ENCODE measurements at regions not wholly inside any gene's neighbourhood (a gene's known extent, or its start where the extent isn't known, plus 50 kb on each side); places are given as distances from the start of the nearest gene placed in this dataset.

GRCh38 chr9:86721843-86722705, 225.2 kb downstream of the GAS1 start:
- peak; percentile 71 for DNase-seq

DNA sequence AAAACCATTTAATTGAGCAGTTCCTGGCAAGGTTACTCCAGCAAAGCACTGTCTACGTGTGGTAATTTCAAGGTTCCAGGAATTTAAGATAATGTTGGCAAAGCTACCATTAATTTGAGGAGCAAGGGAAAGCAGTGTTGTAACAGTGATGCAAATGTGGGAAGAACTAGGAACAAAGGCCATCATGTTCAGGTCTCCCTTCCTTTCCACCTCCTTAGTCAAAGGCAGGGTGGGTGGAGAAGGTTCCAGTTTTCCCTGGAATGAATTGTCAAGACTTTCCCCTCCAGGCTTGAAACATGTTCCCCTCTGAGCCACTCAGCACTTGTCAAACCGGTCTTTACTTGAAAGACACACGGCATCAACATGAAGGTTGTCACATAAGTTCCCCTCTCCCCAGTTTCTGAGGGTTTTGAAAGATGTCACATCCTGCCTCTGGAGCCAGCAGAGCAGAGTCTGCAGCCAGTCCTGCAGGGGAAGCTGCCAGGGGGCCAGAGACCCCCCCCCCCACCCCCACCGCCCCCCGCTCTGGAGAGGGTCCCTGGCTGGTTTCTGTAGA, 226.0 kb downstream of the GAS1 start:
- no peak for DNase-seq

DNA sequence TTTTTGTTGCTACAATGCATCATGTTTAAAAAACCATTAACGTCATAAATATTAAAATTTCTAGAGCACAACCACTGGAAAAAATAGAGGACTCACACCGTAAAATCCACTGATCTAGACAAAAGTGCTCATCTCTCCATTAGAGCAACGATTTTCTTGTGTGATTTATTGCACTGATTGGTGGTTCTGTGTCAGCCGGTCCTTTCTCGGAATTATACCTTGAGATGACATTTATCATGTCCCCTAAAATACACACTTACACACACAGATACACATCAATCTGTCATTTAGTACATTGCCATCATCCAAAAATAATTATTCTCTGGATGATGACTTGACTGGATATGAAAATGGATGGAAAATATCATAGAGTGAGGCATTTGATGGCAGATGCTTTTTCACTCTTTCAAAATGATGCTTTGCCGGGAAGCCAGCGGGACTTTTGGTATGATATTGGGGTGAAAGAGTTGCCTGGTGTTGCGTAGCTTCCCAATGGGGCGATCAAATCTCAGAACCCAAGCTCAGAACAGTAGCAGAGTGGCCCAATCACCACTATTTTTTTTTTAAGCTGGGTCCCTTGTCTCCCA, 226.6 kb downstream of the GAS1 start:
- DNase-seq, result no peak

GRCh38 chr9:86718388-86719049, 228.8 kb downstream of the GAS1 start:
- no peak for DNase-seq

DNA sequence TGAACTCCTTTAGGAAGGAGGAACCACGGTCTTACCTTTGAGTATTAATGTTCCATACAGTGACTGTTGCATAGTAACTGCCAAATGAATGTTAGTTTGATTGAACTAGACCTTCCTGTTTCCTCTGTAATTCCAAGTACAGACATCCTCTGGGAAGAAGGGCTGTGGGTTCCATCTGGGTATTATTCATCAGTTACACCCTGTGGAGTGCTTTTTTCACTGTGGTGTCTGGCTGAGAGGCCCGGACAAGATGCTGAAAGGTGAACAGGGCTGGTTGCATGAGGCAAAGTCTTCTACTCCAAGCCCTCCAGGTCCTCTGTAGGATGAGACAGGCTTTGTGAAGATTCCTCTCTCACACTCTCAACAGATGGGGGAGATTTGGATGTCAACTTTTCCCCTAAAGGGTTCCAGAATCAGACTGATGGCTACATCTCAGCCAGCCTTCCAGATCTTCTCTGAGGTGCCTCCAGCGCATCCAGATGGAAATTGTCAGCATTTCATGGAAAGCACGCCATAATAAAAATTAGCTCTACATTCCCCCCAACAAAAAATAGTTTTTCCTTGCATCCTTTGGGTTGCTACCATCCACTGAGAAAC, 230.9 kb downstream of the GAS1 start:
- DNase-seq, result no peak

DNA sequence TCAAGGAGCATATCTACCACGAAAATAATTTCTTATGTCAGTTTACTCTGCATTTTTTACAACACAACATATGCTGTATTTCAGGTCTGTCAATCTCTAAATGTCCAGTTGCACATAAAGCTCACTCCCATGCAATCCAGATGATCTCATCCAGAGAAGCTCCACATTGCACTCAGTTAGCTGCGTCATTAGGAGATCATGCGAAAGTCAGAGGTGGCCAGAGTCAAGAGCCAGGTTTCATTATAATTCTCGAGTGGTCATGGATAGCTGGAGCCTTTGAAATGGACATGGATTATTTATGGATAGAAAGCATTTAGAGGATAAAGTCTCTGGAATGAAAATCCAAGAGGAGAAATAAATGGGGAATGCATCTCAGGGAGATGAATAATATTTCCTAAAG, 232.3 kb downstream of the GAS1 start:
- no peak for DNase-seq

DNA sequence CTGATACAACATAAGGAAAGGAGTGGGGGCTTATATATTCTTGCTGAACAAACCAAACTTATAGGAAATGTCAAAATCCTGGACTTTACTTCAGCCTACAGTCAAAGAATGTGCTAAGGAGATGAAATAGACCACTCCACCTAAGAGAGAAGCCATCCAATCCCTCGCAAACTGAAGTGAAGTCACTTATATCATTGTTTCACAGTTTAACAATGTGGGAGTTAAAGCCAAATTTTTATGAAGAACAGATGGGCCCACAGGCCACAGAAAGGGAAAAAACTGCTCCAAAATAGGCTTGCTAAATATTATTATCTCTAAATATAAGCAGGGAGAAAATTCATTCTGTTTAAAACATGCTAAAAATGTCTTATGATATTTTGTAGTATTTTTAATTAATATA, 233.3 kb downstream of the GAS1 start:
- no peak for DNase-seq

DNA sequence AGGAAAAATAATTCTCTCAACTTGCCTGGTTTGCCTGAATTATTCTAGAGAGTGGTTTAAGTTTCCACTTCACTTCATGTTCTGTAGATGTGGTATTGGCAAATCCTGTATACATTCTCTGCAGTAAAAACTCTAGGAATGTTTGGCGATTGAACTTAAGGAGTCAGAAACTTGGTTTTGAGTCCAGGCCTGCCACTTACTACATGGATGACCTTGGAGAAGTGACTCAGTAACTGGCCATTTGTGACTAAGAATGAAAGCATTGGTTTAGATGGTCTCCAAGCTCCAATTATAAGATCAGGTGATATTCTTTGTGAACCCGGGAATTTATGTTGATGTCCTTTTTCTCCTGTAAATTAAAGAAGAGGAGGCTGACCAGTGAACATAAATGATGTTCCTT, 233.8 kb downstream of the GAS1 start:
- DNase-seq, result peak; percentile 8

- DNase-seq, result no peak
Measured at GRCh38 chr9:86708918-86709835, 238.1 kb downstream of the GAS1 start.

DNA sequence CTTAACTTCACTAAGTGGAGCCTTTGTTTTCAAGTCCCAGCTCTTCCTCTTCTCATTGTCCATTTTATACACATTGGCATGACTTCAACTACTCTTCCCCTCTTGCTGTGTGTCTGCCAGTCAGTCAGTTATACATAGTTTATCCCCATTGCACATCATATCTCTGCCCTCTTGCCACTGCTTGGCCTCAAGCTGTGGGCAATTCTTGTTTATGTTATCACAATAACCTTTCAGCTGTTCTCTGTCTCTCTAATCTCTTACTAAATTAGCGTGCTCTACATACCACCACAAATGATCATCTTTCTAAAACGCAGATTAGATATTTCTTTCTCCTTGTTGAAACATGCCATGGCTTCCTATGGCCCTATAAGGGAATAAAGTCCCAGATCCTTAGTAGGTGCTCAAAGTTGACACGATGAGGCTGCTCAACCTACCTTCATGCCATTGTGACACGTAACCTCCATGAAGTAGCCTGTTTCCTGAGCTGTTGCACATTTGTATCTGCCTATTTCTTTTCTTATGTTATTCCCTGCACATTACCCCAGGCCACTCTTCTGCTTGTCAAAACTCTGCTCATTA, 239.3 kb downstream of the GAS1 start:
- DNase-seq, result no peak

DNA sequence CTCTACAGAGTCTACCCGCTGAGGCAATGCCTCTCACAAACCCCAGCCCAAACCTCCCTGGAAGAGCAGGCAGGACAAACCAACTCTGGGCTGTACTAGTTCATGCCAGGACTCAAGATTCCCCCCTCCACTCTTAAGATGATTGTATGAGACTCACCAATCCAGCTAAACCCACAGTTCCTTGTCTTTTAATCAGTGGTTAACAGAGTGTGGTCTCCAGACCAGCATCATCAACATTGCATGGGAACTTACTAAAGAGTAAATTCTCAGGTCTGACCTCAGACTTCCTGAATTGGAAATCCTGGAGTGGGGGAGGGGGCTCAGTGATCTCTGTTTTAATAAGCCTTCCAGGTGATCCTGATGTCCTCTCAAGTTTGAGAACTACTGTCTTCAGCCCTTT, 240.9 kb downstream of the GAS1 start:
- peak; percentile 17 for DNase-seq

- no peak for DNase-seq
Measured at GRCh38 chr9:86705490-86705889, 241.8 kb downstream of the GAS1 start.

- DNase-seq, result no peak
Measured at GRCh38 chr9:86703346-86703745, 244.0 kb downstream of the GAS1 start.

DNA sequence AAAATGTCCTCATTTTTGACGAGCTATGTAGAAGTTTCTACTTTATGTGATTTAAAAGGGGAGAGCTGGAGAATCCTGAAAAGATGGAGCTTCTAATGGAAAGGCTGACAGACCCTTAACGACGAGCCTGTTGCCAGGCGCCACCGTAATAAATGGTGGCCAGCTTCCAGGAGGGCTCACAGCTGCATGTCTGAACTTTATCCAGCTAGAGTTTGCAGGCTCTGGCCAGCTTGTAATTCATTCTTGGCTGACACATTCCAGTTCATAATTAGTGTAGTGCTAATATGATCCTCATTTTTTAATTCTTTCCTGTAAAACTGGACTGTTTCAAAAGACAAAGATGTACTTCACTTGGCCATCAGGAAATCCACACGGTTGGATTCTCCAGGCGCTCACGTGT, 246.7 kb downstream of the GAS1 start:
- DNase-seq, result no peak

GRCh38 chr9:86697999-86698398, 249.3 kb downstream of the GAS1 start:
- DNase-seq, result no peak

DNA sequence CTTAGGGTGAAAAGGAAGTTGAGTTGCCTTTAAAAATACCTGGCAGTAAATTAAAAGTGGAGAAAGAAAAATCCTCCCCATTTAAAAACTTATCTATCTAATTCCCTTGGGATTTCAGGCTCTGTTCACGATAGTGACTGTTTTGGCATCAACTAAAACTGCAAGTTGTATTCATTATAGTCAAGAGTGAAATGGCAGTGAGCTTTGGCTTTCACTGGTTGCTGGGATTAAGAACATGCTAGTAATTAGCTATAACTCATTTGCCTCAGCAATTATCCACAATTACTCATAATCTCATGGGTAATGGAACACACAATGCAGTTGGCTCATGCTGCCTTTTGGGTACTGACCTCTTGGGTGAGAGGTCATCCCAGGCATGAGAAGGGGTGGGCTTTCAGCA, 250.1 kb downstream of the GAS1 start:
- DNase-seq, result no peak

DNA sequence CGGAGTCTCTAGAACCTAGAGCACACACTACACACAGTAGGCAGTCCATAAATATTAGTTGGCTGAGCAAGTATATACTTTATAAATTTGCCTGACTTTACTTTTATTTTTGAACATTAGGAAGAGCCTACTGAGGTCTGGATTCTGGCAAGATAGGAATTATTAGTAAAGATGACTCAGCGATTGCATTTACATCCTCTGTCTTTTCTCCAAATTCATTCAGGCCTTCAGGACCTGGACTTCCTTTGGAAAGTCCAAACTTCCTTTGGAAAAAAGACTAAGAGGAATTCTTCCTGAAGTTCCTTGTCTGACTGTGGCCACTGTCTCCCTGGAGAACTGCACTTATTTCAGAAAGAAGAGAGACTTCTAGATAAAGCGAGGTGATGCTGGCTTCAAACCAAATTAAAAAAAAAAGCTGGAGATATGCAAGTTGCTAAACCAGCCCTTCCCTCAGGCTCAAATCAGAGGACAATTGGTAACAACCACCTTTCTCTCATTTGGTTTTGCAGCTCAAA, 251.3 kb downstream of the GAS1 start:
- DNase-seq, result no peak

DNA sequence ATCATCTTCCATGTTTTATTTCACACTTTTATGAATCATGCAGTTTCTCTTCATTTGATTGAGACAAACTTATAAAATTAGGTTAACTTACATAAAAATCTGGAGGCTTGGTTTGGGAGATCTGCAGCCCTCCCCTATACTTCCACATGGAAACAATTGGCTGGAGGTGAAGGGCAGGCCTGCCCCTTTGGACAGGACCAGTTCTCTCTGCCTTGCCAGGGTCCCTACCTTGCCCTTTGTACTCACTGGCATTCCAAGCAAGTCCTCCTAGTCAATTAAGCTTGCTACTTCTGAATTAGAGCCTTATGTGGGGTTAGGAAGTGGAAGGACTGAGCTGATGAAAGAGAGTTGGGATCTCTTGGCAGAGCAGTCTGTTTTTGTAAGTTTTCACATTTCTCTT, 257.3 kb downstream of the GAS1 start:
- DNase-seq, result no peak

GRCh38 chr9:86687788-86688187, 259.5 kb downstream of the GAS1 start:
- no peak for DNase-seq

GRCh38 chr9:86685556-86685955, 261.8 kb downstream of the GAS1 start:
- no peak for DNase-seq

DNA sequence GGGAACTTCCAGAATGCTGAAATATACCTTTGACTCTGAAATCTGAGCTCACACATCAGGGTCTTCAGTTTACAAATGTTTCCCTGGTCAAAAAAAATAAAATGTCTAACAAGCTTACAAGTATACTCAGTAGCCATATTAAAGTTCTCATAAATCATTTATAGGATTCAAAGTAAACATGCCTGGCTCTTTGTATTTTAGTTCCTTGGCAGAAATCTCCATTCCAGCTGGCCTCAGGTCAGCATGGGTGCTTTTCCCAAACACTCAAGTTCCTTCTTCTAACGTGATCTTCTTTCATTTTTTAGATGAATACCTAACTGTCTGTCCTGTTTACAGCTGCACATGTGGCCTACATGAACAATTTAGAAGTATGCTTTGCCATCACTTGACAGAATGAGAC, 263.2 kb downstream of the GAS1 start:
- DNase-seq, result no peak

DNA sequence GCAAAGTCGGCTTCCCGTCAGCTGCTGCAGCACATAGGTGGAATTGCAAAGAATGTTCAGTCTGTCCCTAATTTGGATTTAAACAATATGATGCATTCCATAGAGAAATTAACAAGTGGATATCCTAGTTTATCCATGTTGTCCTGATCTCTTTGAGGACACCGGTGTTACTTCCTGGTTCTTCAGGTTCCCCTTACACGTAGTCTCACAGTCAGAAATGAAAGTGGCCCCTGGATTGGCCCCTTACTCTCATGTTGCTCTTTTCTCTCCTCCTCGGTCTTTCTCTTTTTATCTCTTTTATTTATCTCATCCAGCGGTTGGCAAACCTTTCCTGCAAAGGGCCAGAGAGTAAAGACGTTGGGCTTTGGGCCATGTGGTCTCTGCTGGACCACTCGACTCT, 265.1 kb downstream of the GAS1 start:
- no peak for DNase-seq
